Stimulated activated CD4-positive, alpha-beta T cell treated with anti-CD3 and anti-CD28 coated beads, Interleukin-1b, Interleukin-23, amount 100 ng/mL, for 48 hours (primary cell): ENCODE measurements at regions not wholly inside any gene's neighbourhood (a gene's known extent, or its start where the extent isn't known, plus 50 kb on each side); places are given as distances from the start of the nearest gene placed in this dataset.
"Not testable (repeated sequence)": the region's sequence is repeated elsewhere in the genome, so short reads cannot be mapped to it uniquely, and the experiment has no call there.

Experiments
- DNase-seq: peaks from one replicate; pipeline ENCODE4 v3.0.0-alpha.2; 2020

GRCh38 chr3:87101861-87102625, 111.1 kb upstream of the VGLL3 start:
- DNase-seq = no peak

- not testable (repeated sequence) for DNase-seq
Observed at GRCh38 chr3:87097733-87098132, 106.8 kb upstream of the VGLL3 start.

GRCh38 chr3:87090631-87091030, 99.7 kb upstream of the VGLL3 start:
- DNase-seq = no peak

- DNase-seq = no peak
Observed at GRCh38 chr3:87088993-87089841, 98.3 kb upstream of the VGLL3 start.

- no peak for DNase-seq
Observed at GRCh38 chr3:87088430-87088992, 97.6 kb upstream of the VGLL3 start.

- DNase-seq = no peak
Observed at GRCh38 chr3:87084868-87085267, 93.9 kb upstream of the VGLL3 start.

- DNase-seq = no peak
Observed at GRCh38 chr3:87082796-87083440, 92.0 kb upstream of the VGLL3 start.

GRCh38 chr3:87077355-87077754, 86.4 kb upstream of the VGLL3 start:
- no peak for DNase-seq

- no peak for DNase-seq
Observed at GRCh38 chr3:87076946-87077345, 86.0 kb upstream of the VGLL3 start.

GRCh38 chr3:87073496-87074145, 82.7 kb upstream of the VGLL3 start:
- no peak for DNase-seq

- DNase-seq = no peak
Observed at GRCh38 chr3:87072446-87072845, 81.5 kb upstream of the VGLL3 start.

GRCh38 chr3:87069971-87070370, 79.0 kb upstream of the VGLL3 start:
- no peak for DNase-seq

- no peak for DNase-seq
Observed at GRCh38 chr3:87069021-87069420, 78.1 kb upstream of the VGLL3 start.

- DNase-seq = no peak
Observed at GRCh38 chr3:87062685-87063084, 71.7 kb upstream of the VGLL3 start.

GRCh38 chr3:87057474-87057873, 66.5 kb upstream of the VGLL3 start:
- no peak for DNase-seq

- DNase-seq = no peak
Observed at GRCh38 chr3:87053553-87053952, 62.6 kb upstream of the VGLL3 start.

- DNase-seq = no peak
Observed at GRCh38 chr3:87052499-87053260, 61.7 kb upstream of the VGLL3 start.

- no peak for DNase-seq
Observed at GRCh38 chr3:87047852-87048251, 56.9 kb upstream of the VGLL3 start.

- no peak for DNase-seq
Observed at GRCh38 chr3:87046241-87046640, 55.3 kb upstream of the VGLL3 start.

GRCh38 chr3:87045473-87045872, 54.5 kb upstream of the VGLL3 start:
- DNase-seq = no peak

GRCh38 chr3:87044846-87045245, 53.9 kb upstream of the VGLL3 start:
- DNase-seq = no peak

- no peak for DNase-seq
Observed at GRCh38 chr3:87044409-87044808, 53.5 kb upstream of the VGLL3 start.
